Stimulated activated CD8-positive, alpha-beta memory T cell treated with anti-CD3 and anti-CD28 coated beads, Interleukin-2, amount 100 ng/mL, for 48 hours (primary cell): ENCODE measurements at regions not wholly inside any gene's neighbourhood (a gene's known extent, or its start where the extent isn't known, plus 50 kb on each side); places are given as distances from the start of the nearest gene placed in this dataset.

Experiments used
- DNase-seq, 2 donors: peaks; one replicate each; pipeline ENCODE4 v3.0.0-alpha.2; 2020; ENCODE audit warnings: low read depth in 2 of 2

- DNase-seq = no peak
These were observed 73.2 kb upstream of the KLF6 start for GRCh38 chr10:3858051-3858845.

GRCh38 chr10:3857318-3857717 is 72.3 kb upstream of the KLF6 start:
- no peak for DNase-seq

- no peak for DNase-seq
These were observed 71.6 kb upstream of the KLF6 start for GRCh38 chr10:3856593-3856992.

- no peak for DNase-seq
These were observed 68.7 kb upstream of the KLF6 start for GRCh38 chr10:3853547-3854303.

GRCh38 chr10:3853016-3853415 is 68.0 kb upstream of the KLF6 start:
- DNase-seq = no peak

- peak; percentile 26 to 39 for DNase-seq
These were observed 67.3 kb upstream of the KLF6 start for GRCh38 chr10:3852147-3852904.

- DNase-seq = no peak
These were observed 66.3 kb upstream of the KLF6 start for GRCh38 chr10:3850999-3851937.

GRCh38 chr10:3848775-3849635 is 64.0 kb upstream of the KLF6 start:
- DNase-seq = no peak

- no peak for DNase-seq
These were observed 63.2 kb upstream of the KLF6 start for GRCh38 chr10:3848005-3848774.

- DNase-seq = no peak
These were observed 61.7 kb upstream of the KLF6 start for GRCh38 chr10:3846736-3847135.

- DNase-seq = no peak
These were observed 59.5 kb upstream of the KLF6 start for GRCh38 chr10:3844491-3845025.

GRCh38 chr10:3838460-3839437 is 53.7 kb upstream of the KLF6 start:
- DNase-seq = no peak

GRCh38 chr10:3837647-3838459 is 52.8 kb upstream of the KLF6 start:
- DNase-seq = no peak

- no peak for DNase-seq
These were observed 51.3 kb upstream of the KLF6 start for GRCh38 chr10:3836222-3836820.

GRCh38 chr10:3835770-3836169 is 50.8 kb upstream of the KLF6 start:
- DNase-seq = no peak

- DNase-seq = no peak
These were observed 49.9 kb upstream of the KLF6 start for GRCh38 chr10:3834947-3835346.
